Naive thymus-derived CD8-positive, alpha-beta T cell (primary cell): ENCODE measurements at regions not wholly inside any gene's neighbourhood (a gene's known extent, or its start where the extent isn't known, plus 50 kb on each side); places are given as distances from the start of the nearest gene placed in this dataset.

Experiments used
- ATAC-seq, 2 donors: fragments of 150-1000 bp; cut with Tn5 transposase in 1 of 2; sonication (Bioruptor Pico), chemical (Tn5 transposase) in 1 of 2; 1 replicate in 1 of 2; 2 replicates in 1 of 2; pipeline ENCODE4 v1.10.0; 2021; ENCODE audit warnings: mild to moderate bottlenecking in 2 of 2, moderate library complexity in 2 of 2
- POLR2A ChIA-PET: fragments of 350-600 bp; sonication (Branson Sonifier 250); formaldehyde crosslinking; loops from one replicate; lab custom pipeline; 2021; ENCODE audit warnings: antibody characterized with exemption; lab: Charles Lee
- DNase-seq, 10 donors: peaks; one replicate each; pipeline versions ENCODE4 v3.0.0 to v3.0.0-alpha.2; 2020 to 2022
- H3K27ac Mint-ChIP-seq, 10 donors: one replicate each; pipeline ENCODE4 v1.8.0; 2020 to 2022; ENCODE audit warnings: mild to moderate bottlenecking in 10 of 10, mixed read lengths in 10 of 10, moderate library complexity in 4 of 10, inconsistent platforms in 1 of 10
- H3K27me3 Mint-ChIP-seq, 5 donors: one replicate each; pipeline ENCODE4 v1.8.0; 2021 to 2022; ENCODE audit warnings: mixed read lengths in 5 of 5
- H3K36me3 Mint-ChIP-seq, 3 donors: one replicate each; pipeline ENCODE4 v1.8.0; 2020 to 2022; ENCODE audit warnings: mixed read lengths in 3 of 3, mild to moderate bottlenecking in 2 of 3, inconsistent platforms in 1 of 3
- H3K4me1 Mint-ChIP-seq, 4 donors: one replicate each; pipeline ENCODE4 v1.8.0; 2021 to 2022; ENCODE audit warnings: mixed read lengths in 4 of 4
- H3K4me3 Mint-ChIP-seq, 10 donors: one replicate each; pipeline ENCODE4 v1.8.0; 2020 to 2022; ENCODE audit warnings: mild to moderate bottlenecking in 10 of 10, mixed read lengths in 10 of 10, moderate library complexity in 6 of 10, inconsistent platforms in 1 of 10
- H3K9me3 Mint-ChIP-seq, 9 donors: one replicate each; pipeline ENCODE4 v1.8.0; 2020 to 2022; ENCODE audit warnings: mixed read lengths in 9 of 9, mild to moderate bottlenecking in 3 of 9, inconsistent platforms in 1 of 9, moderate library complexity in 1 of 9

GRCh38 chr9:26266146-26266793 is 588.0 kb upstream of the TUSC1 start:
- ATAC-seq: no peak

GRCh38 chr9:26264709-26265601 is 586.7 kb upstream of the TUSC1 start:
- Mint-ChIP-seq H3K9me3 (peaks cover 0 to 15% (median 6%) of the 10 kb centered on the region in 9 donors), H3K36me3 (no peaks in the 10 kb centered on the region), H3K27me3 (no peaks in the 10 kb centered on the region), H3K4me3 (no peak overlapping the region), H3K4me1 (no peaks in the 10 kb centered on the region), H3K27ac (no peak overlapping the region)
- POLR2A ChIA-PET: no interaction called here
- no peak for ATAC-seq
- DNase-seq: no peak

More at GRCh38 chr9:26266146-26266793, 588.0 kb upstream of the TUSC1 start:
- Mint-ChIP-seq H3K27me3 (no peaks in the 10 kb centered on the region), H3K27ac (no peak overlapping the region), H3K36me3 (no peaks in the 10 kb centered on the region), H3K9me3 (peaks cover 0 to 14% (median 6%) of the 10 kb centered on the region in 9 donors), H3K4me3 (no peak overlapping the region), H3K4me1 (no peaks in the 10 kb centered on the region)
- POLR2A ChIA-PET: no interaction called here
- no peak for DNase-seq

- no peaks in the 10 kb centered on the region for H3K36me3 Mint-ChIP-seq
- POLR2A ChIA-PET: no interaction called here
- H3K27me3 Mint-ChIP-seq: no peaks in the 10 kb centered on the region
- peaks cover 0 to 15% (median 6%) of the 10 kb centered on the region in 9 donors for H3K9me3 Mint-ChIP-seq
- ATAC-seq (no peak), DNase-seq (no peak)
- no peaks in the 10 kb centered on the region for H3K4me1 Mint-ChIP-seq
- no peak overlapping the region for H3K4me3 Mint-ChIP-seq
- H3K27ac Mint-ChIP-seq: no peak overlapping the region
Observed at GRCh38 chr9:26263478-26263877, 585.2 kb upstream of the TUSC1 start.

- Mint-ChIP-seq H3K9me3 (peaks cover 0 to 16% (median 6%) of the 10 kb centered on the region in 9 donors), H3K27me3 (no peaks in the 10 kb centered on the region), H3K36me3 (no peaks in the 10 kb centered on the region), H3K4me1 (no peaks in the 10 kb centered on the region), H3K4me3 (no peak overlapping the region), H3K27ac (no peak overlapping the region)
- ATAC-seq (no peak), DNase-seq (no peak)
- POLR2A ChIA-PET: no interaction called here
Observed at GRCh38 chr9:26262421-26263107, 584.3 kb upstream of the TUSC1 start.

GRCh38 chr9:26261503-26262330 is 583.5 kb upstream of the TUSC1 start:
- Mint-ChIP-seq H3K36me3 (no peaks in the 10 kb centered on the region), H3K9me3 (peaks cover 0 to 16% (median 8%) of the 10 kb centered on the region in 9 donors), H3K4me3 (no peak overlapping the region), H3K4me1 (no peaks in the 10 kb centered on the region), H3K27ac (no peak overlapping the region), H3K27me3 (no peaks in the 10 kb centered on the region)
- no peak for DNase-seq
- no peak for ATAC-seq
- POLR2A ChIA-PET: no interaction called here

- DNase-seq (no peak), ATAC-seq (no peak)
- no peak overlapping the region for H3K27ac Mint-ChIP-seq
- H3K27me3 Mint-ChIP-seq: no peaks in the 10 kb centered on the region
- H3K9me3 Mint-ChIP-seq: peaks cover 0 to 11% (median 8%) of the 10 kb centered on the region in 9 donors
- POLR2A ChIA-PET: no interaction called here
- H3K36me3 Mint-ChIP-seq: no peaks in the 10 kb centered on the region
- H3K4me3 Mint-ChIP-seq: no peak overlapping the region
- H3K4me1 Mint-ChIP-seq: no peaks in the 10 kb centered on the region
Observed at GRCh38 chr9:26260238-26260637, 582.0 kb upstream of the TUSC1 start.

GRCh38 chr9:26247861-26248260 is 569.6 kb upstream of the TUSC1 start:
- H3K27ac Mint-ChIP-seq: no peak overlapping the region
- POLR2A ChIA-PET: no interaction called here
- H3K36me3 Mint-ChIP-seq: no peaks in the 10 kb centered on the region
- H3K9me3 Mint-ChIP-seq: peaks cover 0 to 40% (median 9%) of the 10 kb centered on the region in 9 donors
- ATAC-seq (no peak), DNase-seq (no peak)
- no peak overlapping the region for H3K4me3 Mint-ChIP-seq
- H3K4me1 Mint-ChIP-seq: no peaks in the 10 kb centered on the region
- H3K27me3 Mint-ChIP-seq: no peaks in the 10 kb centered on the region

- no peak for ATAC-seq
- H3K9me3 Mint-ChIP-seq: peaks cover 0 to 26% (median 9%) of the 10 kb centered on the region in 9 donors
- no peaks in the 10 kb centered on the region for H3K27me3 Mint-ChIP-seq
Observed at GRCh38 chr9:26244661-26245451, 566.6 kb upstream of the TUSC1 start.

GRCh38 chr9:26243726-26244125 is 565.5 kb upstream of the TUSC1 start:
- Mint-ChIP-seq H3K36me3 (no peaks in the 10 kb centered on the region), H3K27me3 (no peaks in the 10 kb centered on the region), H3K27ac (no peak overlapping the region), H3K4me1 (no peaks in the 10 kb centered on the region), H3K9me3 (peaks cover 0 to 18% (median 4%) of the 10 kb centered on the region in 9 donors), H3K4me3 (no peak overlapping the region)
- DNase-seq (no peak), ATAC-seq (no peak)
- POLR2A ChIA-PET: no interaction called here

More at GRCh38 chr9:26244661-26245451, 566.6 kb upstream of the TUSC1 start:
- H3K4me3 Mint-ChIP-seq: no peak overlapping the region
- no peaks in the 10 kb centered on the region for H3K4me1 Mint-ChIP-seq
- DNase-seq: no peak
- POLR2A ChIA-PET: no interaction called here
- H3K27ac Mint-ChIP-seq: no peak overlapping the region
- no peaks in the 10 kb centered on the region for H3K36me3 Mint-ChIP-seq

- Mint-ChIP-seq H3K9me3 (peaks cover 0 to 15% (median 3%) of the 10 kb centered on the region in 9 donors), H3K27ac (no peak overlapping the region), H3K4me3 (no peak overlapping the region), H3K27me3 (no peaks in the 10 kb centered on the region), H3K36me3 (no peaks in the 10 kb centered on the region), H3K4me1 (no peaks in the 10 kb centered on the region)
- ATAC-seq: no peak
- POLR2A ChIA-PET: no interaction called here
- DNase-seq: no peak
Observed at GRCh38 chr9:26243029-26243697, 564.9 kb upstream of the TUSC1 start.

- POLR2A ChIA-PET: no interaction called here
- Mint-ChIP-seq H3K4me1 (no peaks in the 10 kb centered on the region), H3K36me3 (no peaks in the 10 kb centered on the region), H3K9me3 (peaks cover 0 to 11% (median 0%) of the 10 kb centered on the region in 9 donors), H3K27me3 (no peaks in the 10 kb centered on the region), H3K4me3 (no peak overlapping the region), H3K27ac (no peak overlapping the region)
- DNase-seq (no peak), ATAC-seq (no peak)
Observed at GRCh38 chr9:26240020-26240419, 561.8 kb upstream of the TUSC1 start.
